Activated naive CD4-positive, alpha-beta T cell treated with Interleukin-2 at 50 U/mL for 16 hours (primary cell): ENCODE measurements at regions not wholly inside any gene's neighbourhood (a gene's known extent, or its start where the extent isn't known, plus 50 kb on each side); places are given as distances from the start of the nearest gene placed in this dataset.

Experiments used
- DNase-seq: peaks from one replicate; pipeline ENCODE4 v3.0.0-alpha.2; 2020

- DNase-seq: no peak
Measured at GRCh38 chr2:226073496-226074160, 674.1 kb downstream of the NYAP2 start.

DNA sequence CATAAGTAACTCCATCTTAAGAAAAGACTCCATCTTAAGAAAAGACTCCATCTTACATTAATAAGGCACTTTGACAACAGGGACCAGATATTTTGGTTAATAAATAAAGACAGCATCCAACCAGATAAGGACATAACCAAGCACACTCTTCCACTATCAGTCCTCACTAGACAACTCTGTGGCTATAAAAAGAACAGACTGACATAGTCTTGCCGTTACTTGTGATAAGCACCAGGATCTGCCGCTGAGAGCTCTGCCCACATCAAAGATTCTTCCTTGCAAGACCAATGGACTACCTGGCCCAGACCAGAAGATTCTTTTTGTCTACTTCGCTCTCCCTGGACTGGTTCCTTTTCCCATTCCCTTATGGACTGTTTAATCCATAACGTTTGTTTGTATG, 667.4 kb downstream of the NYAP2 start:
- DNase-seq: no peak

DNA sequence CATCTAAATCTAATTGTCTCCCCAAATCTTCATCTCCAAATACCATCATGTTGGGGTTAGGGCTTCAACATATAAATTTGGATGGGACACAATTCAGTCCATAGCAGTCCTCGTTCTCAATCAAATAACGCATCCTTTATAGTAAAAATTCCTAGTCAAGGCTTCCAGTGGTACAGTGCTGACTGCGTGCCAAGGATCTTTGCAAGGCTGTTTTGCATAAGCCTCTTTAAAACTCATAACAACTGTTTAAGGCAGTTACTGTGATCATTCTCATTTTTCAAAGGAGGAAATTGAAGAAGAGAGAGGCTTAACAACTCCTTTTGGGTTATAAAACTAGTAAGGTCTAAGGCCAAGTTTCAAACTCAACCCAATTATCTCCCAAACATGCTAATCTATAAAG, 666.9 kb downstream of the NYAP2 start:
- DNase-seq: no peak

- no peak for DNase-seq
Measured at GRCh38 chr2:226064932-226065570, 665.5 kb downstream of the NYAP2 start.

- DNase-seq: no peak
Measured at GRCh38 chr2:226063704-226064440, 664.4 kb downstream of the NYAP2 start.

DNA sequence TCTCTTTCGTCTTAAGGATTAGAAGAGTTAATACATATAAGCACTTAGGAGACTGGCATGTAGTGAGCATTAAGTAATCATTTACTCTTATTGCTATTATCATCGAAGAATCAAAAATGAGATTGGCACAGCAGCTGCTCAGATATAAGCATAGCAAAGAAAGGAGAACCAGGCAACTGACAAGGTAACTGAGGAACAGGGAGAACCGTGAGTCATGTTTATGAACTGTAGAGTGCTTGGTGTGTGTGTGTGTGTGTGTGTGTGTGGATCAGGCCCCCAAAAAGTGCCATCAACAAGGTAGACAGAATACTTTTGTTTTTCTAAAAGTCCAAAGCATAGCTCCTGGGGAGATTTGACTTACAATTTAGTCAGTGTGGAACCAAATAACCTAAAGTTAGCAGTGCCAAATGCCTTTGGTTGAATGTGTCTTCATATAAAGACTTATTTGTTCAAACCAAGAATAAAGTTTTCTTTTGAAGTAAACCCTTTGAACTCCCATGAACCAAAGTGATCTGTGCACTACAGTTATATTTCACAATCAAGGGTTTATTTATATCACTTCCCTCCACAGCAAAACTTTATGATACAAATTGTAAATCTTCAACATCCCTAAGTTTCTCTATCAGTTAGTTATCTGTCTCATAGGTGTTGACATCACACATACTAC, 660.6 kb downstream of the NYAP2 start:
- no peak for DNase-seq

DNA sequence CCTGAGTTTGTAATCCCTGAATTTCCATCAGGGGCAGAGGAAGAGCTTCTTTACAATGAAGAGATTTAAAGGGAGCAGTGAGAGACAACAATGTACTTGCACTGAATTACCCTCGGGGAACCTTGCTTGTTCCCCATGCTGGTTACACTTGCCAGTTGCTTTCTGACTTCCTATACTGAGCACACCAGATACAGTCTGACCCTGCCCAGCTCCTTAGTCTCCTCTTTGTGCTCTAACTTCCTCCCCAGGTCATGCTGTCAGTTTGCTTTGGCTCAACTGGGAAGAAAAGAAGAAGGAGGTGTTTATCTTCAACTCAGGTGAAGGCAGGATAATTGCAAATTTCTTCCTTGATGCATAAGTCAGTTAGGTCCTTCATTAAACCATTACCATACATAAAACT, 658.4 kb downstream of the NYAP2 start:
- no peak for DNase-seq

- no peak for DNase-seq
Measured at GRCh38 chr2:226057365-226057764, 657.9 kb downstream of the NYAP2 start.

- DNase-seq: no peak
Measured at GRCh38 chr2:226052772-226053416, 653.4 kb downstream of the NYAP2 start.

GRCh38 chr2:226050822-226051221, 651.3 kb downstream of the NYAP2 start:
- DNase-seq: no peak

DNA sequence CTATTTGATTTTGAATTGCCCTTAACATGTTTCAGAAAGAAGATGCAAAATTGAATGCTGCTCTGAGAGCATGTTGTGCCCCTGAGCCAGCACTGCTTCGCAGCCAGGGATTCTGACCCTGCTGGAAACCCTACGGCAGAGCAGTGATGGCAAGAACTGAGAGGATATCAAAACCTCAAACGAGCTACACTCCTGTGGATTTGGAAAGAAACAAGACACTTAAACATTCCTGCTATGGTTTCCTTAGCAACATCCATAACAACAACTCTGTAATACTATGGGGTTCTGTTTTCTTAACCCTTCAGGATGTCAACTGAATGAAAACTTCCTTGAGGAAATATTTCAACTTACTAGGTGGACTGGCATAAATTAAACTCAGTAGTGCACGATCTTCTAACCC, 649.1 kb downstream of the NYAP2 start:
- DNase-seq: no peak

DNA sequence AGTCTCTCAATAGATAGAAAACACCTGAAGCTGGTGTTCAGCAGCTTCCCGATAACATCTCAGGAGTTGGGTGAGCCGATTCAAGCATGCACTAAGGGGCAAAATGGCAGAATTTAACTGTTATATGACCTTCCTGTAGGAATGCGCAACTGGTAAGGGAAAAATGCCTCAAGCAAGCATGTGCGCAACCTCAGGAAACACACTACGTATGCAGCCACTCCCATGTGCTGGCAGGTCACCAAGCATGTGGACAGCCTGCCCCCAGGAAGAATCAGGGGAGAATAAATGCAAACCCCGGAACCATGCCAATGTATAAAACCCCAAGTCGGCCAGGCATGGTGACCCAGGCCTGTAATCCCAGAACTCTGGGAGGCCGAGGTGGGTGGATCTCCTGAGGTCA, 645.6 kb downstream of the NYAP2 start:
- DNase-seq: no peak

GRCh38 chr2:226040344-226040900, 640.9 kb downstream of the NYAP2 start:
- no peak for DNase-seq

GRCh38 chr2:226037526-226037925, 638.0 kb downstream of the NYAP2 start:
- no peak for DNase-seq

GRCh38 chr2:226031647-226032501, 632.4 kb downstream of the NYAP2 start:
- peak; percentile 34 for DNase-seq

DNA sequence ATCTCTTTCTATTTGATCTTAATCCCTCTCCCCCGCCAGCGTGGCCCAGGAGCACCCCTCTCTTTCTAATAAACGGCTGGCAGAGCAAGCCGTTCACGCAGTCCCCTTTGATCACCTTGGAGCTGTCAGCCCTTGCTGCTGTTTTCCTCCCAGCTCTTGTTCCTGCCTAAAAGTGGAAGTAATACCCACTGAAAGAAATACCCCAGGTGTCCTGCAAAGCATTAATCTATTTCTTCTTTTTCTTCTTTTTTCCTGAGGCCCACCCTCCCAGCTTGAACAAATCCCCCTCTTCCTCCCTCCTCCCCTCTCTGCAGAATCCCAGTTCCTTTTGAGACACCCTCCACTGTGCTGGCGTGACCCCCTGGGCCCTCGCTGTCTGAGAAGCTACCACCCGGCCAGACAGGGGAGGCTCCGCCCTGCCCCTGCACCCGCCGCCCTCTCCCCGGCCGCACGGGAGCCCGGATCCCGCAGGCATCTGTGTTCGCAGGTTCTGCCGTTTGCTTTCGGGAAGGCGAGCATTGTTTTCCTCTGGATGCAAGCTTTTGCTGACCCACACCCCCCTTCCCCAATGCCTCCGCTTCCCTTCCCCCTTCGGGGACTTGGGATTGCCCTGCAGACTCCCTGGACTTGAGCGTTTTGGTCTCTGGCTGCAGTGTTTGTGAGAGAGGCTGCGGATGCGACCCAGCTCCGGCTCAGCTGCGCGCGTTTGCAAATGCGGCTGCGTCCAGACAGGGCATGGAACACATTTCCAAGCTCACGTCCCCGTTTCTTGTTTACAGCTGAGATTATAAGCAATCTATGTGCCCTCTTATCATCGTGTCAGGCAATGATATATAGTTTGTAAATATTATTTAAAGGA, 631.5 kb downstream of the NYAP2 start:
- no peak for DNase-seq

DNA sequence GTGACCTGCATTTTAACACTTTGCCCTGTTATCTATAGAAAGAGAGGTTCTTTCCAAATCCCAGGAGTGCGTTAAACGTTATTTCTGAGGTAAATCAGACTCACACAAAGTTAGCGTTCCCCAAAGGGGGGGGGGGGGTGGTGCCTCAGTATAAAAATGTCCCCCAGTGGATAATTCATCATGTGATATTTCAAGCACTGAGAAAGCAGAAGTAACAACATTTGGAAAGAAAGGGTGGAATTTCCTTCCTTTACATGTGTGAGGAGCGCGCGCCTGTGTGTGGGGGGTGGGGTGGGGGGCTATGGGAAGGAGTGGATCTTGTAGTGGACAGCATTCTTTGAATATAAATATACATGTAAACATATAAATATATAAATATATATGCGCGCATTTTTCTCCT, 630.9 kb downstream of the NYAP2 start:
- no peak for DNase-seq

DNA sequence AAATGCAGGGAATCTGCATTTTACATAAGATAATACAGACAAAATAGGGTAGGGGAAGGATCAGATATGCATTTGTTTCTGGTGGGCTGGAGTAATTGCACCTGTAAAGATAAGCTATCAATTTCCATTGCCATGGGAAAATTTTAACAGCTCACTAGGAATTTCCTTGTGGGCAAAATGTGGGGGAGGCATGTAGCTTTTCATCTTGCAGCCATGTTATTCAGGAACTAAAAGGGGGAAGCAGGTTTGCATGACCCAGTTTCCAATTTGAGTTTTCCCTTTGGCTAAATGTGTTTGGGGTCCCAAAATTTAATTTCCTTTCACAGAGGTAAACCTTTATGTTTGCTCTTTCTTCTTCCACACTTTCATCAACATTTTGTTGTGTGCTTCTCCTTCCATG, 624.4 kb downstream of the NYAP2 start:
- DNase-seq: no peak

DNA sequence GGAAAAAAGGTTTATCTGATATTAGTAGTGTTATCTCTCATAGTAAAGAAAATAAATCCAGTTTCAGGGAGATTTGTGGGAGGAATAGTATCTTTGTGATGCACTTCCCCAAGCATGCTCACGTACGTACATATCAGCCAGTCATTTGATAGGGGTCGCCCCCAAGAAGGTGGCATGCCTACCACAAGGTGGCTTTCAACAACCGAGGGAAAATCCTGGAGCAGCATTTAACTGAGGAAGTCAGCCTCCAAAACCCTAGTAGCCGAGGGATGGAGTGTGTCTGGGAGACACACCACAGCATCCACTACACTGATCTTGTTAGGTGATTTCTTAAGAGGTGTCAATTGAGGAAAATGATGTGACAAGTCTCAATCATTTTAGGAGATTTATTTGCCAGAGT, 623.9 kb downstream of the NYAP2 start:
- no peak for DNase-seq

DNA sequence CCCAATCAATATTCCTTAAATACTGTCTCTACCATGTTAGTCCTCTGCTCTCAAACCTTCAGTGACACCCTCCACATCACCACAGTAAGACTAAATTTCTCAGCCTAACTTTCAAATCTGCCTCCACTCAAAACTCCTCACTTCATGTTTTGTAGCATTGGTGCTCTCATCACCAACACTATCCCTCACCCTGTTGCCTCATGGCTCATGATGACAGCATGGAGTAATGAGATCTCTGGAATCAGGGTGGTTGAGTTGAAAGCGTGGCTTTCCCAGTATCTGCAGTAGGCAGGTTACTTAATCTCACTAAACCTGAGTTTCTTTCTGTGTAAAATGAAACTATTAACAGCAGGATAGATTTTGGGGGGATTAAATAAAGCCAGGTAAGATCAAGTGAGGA, 621.4 kb downstream of the NYAP2 start:
- no peak for DNase-seq

DNA sequence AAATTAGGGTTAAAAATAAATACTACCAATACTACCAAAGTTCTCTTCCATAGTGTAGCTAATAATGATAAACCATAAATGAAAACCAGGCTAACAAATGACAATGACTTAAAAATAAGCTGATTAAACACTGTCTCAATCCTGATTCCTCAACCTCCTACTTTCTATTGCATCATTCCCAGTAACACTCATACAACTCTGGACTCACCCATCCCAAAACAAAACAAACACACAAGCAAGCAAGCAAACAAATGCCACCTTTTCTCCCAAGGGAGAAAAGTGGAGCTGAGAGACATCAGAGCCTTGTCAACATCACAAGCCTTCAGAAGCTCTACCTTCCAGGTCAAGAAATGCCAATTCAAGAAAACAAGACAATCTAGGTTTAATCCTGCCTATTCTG, 620.7 kb downstream of the NYAP2 start:
- no peak for DNase-seq
